C4-2B (cell line): ENCODE measurements at regions not wholly inside any gene's neighbourhood (a gene's known extent, or its start where the extent isn't known, plus 50 kb on each side); places are given as distances from the start of the nearest gene placed in this dataset.

ENCODE experiments used
- CTCF ChIP-seq: fragments of 450-650 bp; conservative IDR thresholded peaks from 2 replicates; pipeline ENCODE4 v1.5.1; 2017; ENCODE audit warnings: mild to moderate bottlenecking
- ZFX ChIP-seq: fragments of 450-650 bp; IDR thresholded peaks from 2 replicates; pipeline ENCODE4 v1.6.1; 2017

GRCh38 chr10:117755659-117756014 lies 213.1 kb downstream of the EMX2 start:
- TF ChIP-seq CTCF (no peak), ZFX (no peak)
